ENCODE measurements at regions not wholly inside any gene's neighbourhood (a gene's known extent, or its start where the extent isn't known, plus 50 kb on each side); places are given as distances from the start of the nearest gene placed in this dataset.

- TF ChIP-seq, protein P1, sequence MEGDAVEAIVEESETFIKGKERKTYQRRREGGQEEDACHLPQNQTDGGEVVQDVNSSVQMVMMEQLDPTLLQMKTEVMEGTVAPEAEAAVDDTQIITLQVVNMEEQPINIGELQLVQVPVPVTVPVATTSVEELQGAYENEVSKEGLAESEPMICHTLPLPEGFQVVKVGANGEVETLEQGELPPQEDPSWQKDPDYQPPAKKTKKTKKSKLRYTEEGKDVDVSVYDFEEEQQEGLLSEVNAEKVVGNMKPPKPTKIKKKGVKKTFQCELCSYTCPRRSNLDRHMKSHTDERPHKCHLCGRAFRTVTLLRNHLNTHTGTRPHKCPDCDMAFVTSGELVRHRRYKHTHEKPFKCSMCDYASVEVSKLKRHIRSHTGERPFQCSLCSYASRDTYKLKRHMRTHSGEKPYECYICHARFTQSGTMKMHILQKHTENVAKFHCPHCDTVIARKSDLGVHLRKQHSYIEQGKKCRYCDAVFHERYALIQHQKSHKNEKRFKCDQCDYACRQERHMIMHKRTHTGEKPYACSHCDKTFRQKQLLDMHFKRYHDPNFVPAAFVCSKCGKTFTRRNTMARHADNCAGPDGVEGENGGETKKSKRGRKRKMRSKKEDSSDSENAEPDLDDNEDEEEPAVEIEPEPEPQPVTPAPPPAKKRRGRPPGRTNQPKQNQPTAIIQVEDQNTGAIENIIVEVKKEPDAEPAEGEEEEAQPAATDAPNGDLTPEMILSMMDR (IDR thresholded peaks at IDR 0.05): no peak
- TF ChIP-seq POLR2AphosphoS5 (IDR thresholded peaks at IDR 0.05; ENCODE audit: low read depth, low read length): no peak
Measured at GRCh38 chr4:79258614-79259176, 67.2 kb downstream of the NAA11 start.

Data from Panc1 (cell line).